HG02759 (cell line): ENCODE measurements at regions not wholly inside any gene's neighbourhood (a gene's known extent, or its start where the extent isn't known, plus 50 kb on each side); places are given as distances from the start of the nearest gene placed in this dataset.
"Not testable (repeated sequence)": the region's sequence is repeated elsewhere in the genome, so short reads cannot be mapped to it uniquely, and the experiment has no call there.

Experiments used
- ATAC-seq: cut with Tn5 transposase; IDR thresholded peaks from one replicate; pipeline ENCODE4 v1.9.1; 2021; ENCODE audit warnings: mild to moderate bottlenecking, moderate library complexity; ENCODE audit not compliant: unreplicated experiment

DNA sequence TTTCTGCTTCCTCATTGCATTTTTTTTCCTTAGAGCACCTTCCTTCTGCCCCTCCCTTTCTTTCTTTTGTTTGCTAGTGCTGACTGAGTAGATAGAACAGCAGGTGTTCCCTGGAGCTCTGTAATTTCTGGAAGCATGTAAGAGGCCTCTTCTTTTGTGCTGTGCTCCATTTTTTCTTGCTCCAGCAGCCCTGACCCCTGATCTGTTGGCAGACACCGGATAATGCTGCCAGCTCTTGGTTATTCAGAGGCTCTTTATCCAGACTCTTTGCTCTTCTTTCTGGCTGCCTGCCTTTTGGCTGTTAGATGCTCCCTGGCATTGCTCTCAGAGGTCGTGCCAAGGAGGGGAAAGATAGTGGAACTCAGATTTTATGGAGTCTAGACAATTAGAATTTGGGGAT lies 104.4 kb upstream of the RBMS3 start:
- no peak for ATAC-seq

DNA sequence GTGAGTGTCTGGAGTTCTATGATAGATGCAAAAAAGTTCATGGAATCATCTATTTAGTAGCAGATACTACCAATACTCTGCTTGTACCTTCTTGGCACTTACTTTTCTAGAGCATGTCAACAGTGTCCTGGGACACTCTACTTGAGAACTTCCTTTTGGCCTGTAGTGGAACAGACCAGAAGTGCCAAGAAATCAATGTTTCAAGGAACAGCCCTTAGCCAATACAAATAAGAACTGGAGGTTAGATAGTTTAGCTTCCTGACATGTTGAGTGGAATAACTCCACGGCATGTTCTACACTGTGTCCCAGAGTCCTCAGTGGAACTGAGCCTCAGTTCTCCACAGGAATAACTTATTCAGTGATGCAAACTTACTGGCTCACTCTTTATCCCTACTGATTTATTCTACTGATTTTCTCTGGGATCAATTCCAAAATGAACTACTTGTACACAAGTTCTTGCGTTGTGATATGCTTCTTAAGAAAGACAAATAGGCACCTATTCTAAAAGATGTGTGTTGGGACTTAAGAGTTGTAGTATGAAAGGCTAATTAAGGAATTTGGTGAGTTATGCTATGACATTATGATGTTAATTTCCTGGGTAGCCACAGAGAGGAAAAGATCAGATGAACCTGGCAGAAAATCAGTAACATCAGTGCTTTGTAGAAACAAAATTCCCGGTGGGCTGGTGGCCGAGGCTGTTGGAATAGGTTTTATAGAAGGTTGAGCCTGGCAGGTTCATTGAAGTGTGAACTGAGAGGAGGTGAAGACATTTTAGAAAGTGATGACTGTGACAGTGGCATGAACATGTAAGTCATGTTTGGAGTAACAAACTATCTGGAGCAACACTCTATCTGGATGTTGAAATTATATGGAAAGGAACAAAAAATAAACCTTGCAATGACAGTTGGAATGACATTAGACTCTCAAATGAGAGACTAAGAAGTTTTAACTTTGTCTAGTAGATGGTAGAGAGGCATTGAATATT lies 101.8 kb upstream of the RBMS3 start:
- no peak for ATAC-seq

DNA sequence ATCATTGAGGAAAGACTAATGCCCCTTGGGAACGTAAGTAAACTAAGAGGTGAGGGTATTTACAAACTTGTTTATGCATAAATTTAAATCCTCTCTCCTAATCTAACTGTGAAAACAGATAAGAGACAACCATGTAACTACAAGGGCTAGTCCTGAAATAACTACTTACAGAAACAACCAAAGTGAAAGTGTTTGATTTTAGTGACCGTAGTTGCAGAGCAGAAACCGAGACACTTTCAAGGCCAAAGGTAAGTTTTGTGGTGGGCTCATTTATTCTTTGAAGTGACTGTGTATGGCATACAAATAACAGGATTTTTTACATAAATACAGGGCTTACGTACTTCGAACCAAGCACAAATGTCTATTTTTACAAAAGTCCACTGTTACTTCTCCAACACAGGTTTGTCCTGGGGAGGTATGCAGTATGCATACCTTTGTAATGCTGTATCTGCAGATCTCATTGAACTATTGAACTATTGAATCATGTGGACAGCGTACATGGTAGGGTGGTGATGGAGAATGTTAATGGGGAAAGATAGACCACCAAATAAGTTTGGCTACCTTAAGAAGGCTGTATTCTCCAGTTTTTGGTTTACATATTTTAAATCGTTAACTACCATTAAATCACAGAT lies 99.6 kb upstream of the RBMS3 start:
- peak; percentile 59 for ATAC-seq

DNA sequence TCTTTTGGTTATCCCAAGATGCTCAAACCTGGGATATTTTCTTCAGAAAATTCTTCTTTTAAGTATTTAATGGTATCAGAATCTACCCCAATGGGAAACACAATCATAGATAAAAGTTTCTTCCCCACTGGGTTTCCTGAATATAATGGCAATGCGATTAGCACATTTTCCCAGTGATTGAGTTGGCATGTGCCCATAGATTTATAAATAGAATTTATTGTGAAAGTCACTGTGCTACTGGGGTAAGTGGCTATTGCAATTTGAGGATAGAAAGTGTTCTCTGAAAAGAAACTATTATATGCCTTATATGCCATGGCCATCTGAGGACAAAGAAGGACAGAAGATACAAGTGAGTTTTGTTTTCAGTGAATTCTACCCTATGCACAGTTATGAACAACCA lies 99.0 kb upstream of the RBMS3 start:
- no peak for ATAC-seq

DNA sequence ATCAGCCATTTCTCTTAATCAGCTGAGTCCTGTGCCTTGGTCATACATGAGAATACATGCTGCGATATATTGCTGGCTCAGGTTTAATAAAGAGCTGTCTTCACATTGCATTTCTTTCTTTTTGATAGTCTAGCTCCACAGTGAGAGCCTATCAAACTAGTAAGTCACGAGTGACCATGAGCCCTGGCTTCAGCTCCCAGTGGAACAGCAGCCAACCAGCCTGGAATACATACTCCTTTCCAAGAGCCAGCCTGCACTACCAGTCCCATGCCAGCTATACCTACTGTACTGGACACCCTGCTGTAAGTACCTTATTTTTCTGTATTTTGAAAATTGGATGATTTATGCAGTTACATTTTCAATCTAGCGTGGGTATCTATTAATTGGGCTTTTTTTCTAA lies 98.0 kb upstream of the RBMS3 start:
- not testable (repeated sequence) for ATAC-seq

DNA sequence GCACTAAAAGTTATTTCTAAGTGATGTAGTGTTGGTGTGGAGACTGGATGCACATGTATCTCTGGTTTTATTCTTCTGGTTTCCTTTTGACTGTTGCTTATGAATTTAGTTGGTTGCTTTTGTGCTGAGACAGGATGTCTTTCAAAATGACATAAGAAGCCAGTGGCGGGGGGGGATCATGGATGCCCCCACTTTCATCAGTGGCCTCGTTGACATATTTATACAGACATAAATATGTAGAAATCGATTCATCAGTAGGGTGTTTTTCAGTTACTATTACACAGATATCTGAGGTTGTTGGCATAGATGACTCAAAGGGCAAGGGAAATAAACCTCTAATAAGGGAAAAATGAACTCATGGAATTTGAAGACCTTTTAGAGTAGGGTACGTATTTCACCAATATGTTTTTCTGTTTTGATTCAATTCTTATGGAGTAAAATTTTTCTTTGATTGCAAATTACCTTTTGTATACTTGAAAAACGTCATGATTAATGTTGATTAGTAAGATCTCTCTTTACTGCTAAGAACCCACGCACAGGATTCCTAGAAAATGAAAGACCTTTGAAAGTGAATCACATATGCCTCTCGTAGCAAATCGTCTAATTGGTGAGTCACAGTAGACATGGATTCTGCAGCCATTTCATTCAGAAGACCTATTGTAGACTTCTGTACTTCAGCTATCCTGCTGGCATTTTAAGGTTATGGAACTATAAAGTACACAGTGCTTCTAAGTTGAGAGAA lies 97.4 kb upstream of the RBMS3 start:
- no peak for ATAC-seq

DNA sequence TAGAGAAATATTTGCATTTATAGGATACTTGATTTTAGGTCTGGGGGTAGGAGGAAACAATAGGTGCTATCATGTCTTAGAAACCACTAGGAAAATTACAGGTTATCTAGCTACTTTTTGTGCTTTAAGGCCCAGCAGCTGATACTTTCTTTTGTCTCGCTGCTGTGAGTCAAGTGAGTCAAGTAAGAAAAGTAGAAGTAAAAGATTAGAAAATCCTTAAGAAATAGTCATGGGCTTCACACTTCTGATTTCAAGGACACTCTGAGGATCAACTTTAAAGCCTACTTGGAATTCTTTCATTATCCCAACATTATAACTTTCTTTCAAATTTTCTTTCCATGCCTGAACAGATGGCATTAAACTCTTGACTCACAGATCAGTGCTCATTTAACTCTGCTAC lies 95.2 kb upstream of the RBMS3 start:
- ATAC-seq = no peak

DNA sequence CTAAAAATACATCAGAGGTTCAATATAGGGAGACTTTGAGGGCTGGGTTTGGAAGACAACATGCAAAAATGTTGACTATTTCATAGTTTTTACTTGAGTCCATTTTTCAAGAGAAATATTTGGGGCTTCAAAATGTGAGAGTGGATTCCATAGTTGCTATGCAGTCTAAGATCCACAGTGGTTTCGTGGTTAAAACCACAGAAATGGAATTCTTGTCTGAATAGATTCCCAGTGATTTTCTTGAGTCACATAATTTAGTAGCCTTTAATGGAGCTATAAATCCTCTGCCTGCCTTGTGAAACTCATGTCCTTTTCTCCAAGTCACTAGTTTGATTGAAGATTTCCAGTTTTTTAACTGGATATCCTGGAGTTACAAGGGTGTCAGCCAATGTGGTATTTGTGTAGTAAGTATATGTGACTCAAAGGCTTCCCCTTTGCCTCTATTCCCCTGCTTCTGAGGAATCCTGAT lies 94.7 kb upstream of the RBMS3 start:
- no peak for ATAC-seq

DNA sequence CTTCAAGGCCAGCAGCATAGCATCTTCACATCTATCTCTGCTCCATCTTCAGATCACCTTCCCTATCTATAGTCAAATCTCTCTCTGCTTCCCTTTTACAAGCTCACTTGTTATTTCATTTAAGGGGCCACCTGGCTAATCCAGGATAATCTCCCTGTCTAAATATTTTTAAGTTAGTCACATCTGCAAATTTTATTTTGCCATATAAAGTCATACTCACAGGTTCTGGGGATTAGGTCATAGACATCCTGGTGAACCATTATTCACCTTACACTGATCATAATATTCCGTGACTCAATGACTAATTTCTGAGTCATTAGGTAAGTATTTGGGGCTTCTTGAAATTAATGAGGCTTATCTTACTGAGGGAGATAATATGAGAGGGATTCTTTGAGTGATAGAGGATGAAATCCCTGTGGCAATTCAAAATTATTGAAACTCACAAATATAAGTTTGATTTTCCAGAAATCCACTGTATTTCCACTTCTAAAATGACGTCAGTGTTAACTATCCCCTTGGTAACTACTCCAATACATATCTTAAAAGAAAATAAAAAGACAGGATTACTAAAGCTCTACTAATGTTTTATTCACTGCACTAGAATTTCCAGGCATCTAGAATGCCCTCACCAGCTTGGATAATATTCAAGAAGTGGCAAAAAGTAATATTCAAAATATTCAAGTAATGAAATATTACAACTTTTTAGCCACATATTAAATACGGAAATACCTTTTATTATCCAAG lies 93.7 kb upstream of the RBMS3 start:
- ATAC-seq = peak; percentile 53

DNA sequence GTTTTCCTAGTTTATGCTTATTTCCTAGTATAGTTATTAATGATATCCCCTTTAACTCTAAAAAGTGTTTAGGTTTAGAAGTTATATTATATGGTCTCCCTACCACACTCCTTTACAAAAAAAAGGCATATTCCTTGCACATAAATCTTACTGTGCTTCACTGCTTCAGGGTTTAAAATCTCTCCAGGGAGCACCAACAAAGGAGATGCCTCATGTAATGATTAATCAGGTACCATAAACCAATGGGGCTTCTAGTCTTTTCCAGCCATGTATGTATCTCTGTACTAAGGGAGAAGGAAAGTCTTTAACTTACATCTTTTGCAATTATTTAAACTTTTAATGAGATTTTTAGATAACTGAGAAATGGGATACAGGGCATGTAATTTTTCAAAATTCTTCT lies 91.5 kb upstream of the RBMS3 start:
- ATAC-seq = no peak

DNA sequence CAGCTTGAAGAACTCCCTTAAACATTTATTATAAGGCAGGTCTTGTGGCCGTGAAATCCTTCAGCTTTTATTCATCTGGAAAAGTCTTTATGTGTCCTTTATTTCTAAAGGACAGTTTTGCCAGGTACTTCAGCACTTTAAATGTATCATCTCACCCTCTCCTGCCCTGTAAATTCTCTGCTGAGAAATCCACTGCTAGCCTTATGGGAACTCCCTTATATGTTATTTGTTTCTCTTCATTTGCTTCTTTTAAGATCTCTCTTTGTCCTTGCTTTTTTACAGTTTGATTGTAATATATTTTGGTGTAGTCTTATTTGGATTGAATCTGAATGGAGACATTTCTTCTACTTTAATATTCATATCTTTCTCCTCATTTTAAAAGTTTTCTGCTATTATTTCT lies 86.7 kb upstream of the RBMS3 start:
- ATAC-seq = no peak

DNA sequence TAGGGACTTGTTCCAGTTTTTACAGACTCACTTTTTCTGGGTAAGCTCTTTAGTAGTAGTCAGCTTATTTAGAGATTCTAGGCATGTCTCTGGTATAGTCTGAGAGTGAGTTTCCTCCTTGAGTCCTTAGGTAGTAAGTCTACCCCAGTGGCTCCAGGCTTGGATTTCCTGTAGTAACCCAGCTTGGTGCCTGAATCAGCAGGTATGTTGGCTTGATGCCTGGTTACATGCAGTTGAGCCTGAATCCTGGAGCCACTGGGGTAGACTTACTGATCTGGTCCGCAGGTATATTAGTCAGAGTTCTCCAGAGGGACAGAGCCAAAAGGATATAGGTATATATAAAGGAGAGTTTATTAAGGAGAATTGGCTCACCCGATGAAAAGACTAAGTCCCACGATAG lies 85.8 kb upstream of the RBMS3 start:
- no peak for ATAC-seq

DNA sequence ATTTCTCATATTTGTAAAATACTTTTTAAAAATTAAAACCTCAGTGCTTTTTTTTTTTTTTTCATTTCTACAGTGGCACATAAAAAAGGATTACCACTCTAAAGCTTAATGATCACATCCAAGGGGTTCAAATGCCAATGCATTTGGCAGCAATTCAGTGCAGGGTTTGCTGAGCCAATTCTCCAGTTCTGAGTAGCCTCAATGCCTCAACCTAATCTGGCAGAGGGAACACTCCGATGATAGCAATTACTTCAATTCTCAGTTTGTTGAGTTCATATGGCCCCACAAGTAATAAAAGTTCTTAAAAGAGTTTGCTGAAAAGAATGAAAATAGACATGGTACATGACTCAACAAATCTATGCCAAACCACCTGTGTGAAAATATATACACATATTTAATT lies 79.3 kb upstream of the RBMS3 start:
- no peak for ATAC-seq

DNA sequence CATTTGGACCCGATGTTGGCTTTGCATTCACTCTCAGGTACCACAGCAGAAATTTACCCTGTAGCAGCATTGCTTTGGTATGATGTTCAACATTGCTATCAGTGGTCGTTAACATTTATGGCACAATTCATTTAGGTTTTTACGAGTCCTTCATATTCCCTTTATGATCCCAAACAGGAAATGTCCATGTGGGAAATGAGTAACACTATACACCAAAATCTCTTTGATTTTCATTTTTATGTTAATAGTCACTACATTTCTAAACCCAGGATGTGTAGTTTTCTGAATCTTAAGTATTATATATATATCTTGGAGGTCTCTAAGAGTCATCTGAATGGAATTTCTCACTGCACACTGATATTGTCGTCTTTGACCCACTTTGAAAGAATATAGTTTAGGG lies 78.5 kb upstream of the RBMS3 start:
- no peak for ATAC-seq

DNA sequence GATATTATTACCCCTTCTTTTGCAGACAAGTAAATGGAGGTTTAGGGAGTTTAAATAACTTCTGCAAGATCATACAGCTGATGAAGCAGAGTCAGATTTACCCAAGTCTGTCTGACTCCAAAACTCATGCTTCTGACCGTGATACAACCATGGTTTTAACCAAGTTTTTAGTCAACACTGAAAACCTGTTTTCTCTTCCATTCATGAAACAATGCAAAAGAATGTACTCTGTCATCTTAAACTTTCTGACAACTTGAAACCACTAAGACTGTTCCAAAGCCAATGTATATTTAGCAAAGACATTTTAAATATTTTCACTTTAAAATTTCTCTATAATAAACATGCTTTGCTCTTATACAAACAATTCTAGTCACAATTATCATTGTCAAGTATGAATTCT lies 77.0 kb upstream of the RBMS3 start:
- ATAC-seq = no peak

DNA sequence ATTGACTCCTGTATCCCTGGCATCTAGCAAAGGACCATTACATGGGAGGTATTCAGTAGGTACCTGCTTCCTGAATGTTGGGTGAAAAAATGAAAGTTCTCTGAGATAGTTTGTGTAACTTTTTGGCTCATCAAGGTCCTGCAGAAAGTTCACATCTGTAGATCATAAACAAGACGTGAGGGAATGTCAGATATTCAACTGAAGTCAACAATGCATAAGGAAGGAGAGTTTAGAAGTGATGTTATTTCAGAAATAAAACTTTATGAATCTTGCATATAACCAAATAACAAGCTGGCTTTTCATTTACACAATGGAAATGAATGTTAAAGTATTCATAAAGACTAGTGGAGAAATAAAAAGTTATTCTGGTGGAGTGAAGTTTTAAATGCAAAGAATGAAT lies 73.4 kb upstream of the RBMS3 start:
- ATAC-seq = no peak

DNA sequence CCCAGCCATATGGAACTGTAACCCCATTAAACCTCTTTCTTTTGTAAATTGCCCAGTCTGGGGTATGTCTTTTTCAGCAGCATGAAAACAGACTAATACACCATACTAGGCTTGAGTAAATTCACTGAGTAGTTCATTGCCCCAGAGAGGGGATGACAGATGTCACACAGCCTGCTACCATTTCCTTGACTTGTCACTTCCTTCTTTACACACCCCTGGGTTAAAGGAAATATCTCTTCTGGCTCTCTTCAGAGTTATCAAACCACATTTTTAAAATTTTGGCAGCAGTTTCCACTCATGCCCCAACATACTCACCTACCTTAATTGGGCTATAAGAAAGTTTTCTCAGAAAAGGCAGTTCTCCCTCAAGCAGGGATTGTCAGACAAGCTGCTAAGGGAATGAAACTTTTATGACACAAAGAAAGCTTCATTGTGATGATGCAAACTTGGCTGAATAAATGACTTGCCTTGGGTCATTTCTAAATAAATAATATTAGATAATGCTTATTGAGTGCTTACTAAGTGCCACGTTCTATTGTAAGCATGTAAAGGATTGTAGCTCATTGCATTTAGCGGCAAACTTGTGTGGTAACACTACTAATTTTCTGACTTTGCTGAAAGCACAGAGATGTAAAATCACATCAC lies 68.0 kb upstream of the RBMS3 start:
- no peak for ATAC-seq

DNA sequence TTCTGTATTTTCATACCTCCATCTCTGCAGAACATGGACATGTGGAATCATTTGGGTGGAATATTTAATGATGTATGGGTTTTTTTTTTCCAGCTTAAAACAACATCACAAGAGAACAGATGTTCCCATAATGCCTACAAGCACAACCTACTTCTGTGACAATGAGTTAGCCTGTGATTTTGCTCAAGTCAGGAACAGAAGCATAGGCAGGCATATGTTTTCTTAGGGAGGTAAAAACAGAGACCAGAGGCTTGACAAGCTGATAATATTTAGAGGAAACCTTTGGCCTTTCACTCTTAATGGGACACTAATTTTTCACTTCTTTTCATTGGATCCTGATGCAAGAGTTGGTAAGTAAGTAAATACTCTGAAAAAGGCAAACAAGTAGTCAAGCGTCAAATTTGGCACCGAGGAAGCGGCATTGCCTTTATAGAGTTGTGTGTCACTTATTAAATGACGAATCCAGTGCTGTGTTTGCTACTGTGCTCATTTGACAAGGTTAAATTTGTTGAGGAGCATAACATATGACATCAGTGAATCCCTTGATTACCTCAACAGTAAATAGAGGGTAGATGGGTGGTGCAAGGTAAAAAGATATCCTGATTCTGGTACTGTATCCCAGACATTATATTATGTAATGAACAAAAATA lies 66.7 kb upstream of the RBMS3 start:
- ATAC-seq = no peak

DNA sequence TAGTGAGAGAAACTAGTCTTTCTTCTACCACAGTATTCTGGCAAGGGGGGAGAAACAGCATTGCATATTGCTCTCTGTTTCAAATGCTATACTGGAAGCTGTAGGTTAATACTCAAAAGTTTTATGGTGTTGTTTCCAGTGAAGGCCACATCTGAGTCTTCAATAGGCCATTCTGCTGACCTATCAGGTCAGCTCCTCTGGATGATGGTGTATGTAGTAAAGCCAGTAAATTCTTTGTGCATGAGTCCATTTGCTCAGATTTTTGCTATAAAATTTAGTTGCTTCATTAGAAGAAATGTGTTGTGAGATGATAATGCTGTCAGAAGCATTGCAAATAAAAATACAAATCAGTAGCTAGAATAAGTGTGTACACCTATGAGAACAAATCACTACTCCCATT lies 64.9 kb upstream of the RBMS3 start:
- no peak for ATAC-seq

DNA sequence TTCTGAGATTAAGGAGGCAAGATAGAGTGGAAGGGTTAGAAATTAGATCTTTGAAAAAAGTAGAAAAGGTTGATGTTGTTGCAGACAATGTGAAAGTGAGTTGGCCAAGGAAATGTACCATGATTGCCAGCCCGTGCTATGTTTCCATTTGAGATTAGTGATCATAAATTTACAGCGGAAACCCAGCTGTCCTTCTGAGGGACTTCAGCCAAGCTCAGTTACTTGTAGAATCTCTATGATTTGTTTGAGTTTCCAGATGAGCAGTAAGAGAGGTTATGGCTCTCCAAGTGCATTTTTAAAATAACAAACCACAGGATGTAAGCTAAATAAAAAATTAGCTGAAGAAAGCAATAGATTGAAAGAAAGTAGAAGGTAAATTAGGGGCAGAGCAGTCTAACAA lies 54.2 kb upstream of the RBMS3 start:
- ATAC-seq = no peak
